ENCODE measurements at regions not wholly inside any gene's neighbourhood (a gene's known extent, or its start where the extent isn't known, plus 50 kb on each side); places are given as distances from the start of the nearest gene placed in this dataset.

DNA sequence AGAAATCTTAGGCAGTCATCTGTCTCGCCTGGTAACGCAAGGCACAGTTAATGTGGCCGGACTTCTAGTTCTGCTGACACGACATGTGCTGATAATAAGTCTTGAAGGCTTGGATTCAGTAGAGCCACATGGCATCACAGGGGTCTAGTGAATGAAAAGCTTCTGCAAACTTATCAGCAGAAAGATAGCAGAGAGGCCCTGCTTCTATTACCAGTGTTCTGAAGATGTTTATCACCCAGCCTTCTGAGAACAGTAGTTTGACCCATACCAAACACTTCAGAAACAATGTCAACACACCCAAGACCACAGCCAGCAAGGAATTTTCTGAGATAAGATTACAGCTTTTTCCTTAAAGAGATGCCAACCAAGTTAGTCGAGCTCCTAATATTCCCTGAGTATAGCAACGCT is 102.7 kb upstream of the UMPS start:
- no peak for TF ChIP-seq GABPA (IDR thresholded peaks at IDR 0.05 in 1 of 2, conservative IDR thresholded peaks at IDR 0.05 in 1 of 2)
- TF ChIP-seq, protein P1, sequence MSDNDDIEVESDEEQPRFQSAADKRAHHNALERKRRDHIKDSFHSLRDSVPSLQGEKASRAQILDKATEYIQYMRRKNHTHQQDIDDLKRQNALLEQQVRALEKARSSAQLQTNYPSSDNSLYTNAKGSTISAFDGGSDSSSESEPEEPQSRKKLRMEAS (IDR thresholded peaks at IDR 0.05) = no peak
- no peak for TF ChIP-seq FOXA2 (IDR thresholded peaks at IDR 0.05)
- TF ChIP-seq RXRA (IDR thresholded peaks at IDR 0.05) = no peak
- TF ChIP-seq, protein P2, sequence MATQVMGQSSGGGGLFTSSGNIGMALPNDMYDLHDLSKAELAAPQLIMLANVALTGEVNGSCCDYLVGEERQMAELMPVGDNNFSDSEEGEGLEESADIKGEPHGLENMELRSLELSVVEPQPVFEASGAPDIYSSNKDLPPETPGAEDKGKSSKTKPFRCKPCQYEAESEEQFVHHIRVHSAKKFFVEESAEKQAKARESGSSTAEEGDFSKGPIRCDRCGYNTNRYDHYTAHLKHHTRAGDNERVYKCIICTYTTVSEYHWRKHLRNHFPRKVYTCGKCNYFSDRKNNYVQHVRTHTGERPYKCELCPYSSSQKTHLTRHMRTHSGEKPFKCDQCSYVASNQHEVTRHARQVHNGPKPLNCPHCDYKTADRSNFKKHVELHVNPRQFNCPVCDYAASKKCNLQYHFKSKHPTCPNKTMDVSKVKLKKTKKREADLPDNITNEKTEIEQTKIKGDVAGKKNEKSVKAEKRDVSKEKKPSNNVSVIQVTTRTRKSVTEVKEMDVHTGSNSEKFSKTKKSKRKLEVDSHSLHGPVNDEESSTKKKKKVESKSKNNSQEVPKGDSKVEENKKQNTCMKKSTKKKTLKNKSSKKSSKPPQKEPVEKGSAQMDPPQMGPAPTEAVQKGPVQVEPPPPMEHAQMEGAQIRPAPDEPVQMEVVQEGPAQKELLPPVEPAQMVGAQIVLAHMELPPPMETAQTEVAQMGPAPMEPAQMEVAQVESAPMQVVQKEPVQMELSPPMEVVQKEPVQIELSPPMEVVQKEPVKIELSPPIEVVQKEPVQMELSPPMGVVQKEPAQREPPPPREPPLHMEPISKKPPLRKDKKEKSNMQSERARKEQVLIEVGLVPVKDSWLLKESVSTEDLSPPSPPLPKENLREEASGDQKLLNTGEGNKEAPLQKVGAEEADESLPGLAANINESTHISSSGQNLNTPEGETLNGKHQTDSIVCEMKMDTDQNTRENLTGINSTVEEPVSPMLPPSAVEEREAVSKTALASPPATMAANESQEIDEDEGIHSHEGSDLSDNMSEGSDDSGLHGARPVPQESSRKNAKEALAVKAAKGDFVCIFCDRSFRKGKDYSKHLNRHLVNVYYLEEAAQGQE (IDR thresholded peaks at IDR 0.05) = no peak
- TF ChIP-seq FOXA1 (IDR thresholded peaks at IDR 0.05) = no peak
- TF ChIP-seq YY1 (IDR thresholded peaks at IDR 0.05) = no peak
- no peak for TF ChIP-seq JUND (IDR thresholded peaks at IDR 0.05)
- TF ChIP-seq EGR1 (IDR thresholded peaks at IDR 0.05; ENCODE audit: low read depth in 2 of 2) = no peak
- TF ChIP-seq, protein P3, sequence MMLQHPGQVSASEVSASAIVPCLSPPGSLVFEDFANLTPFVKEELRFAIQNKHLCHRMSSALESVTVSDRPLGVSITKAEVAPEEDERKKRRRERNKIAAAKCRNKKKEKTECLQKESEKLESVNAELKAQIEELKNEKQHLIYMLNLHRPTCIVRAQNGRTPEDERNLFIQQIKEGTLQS (IDR thresholded peaks at IDR 0.05) = no peak
- TF ChIP-seq, protein P4, sequence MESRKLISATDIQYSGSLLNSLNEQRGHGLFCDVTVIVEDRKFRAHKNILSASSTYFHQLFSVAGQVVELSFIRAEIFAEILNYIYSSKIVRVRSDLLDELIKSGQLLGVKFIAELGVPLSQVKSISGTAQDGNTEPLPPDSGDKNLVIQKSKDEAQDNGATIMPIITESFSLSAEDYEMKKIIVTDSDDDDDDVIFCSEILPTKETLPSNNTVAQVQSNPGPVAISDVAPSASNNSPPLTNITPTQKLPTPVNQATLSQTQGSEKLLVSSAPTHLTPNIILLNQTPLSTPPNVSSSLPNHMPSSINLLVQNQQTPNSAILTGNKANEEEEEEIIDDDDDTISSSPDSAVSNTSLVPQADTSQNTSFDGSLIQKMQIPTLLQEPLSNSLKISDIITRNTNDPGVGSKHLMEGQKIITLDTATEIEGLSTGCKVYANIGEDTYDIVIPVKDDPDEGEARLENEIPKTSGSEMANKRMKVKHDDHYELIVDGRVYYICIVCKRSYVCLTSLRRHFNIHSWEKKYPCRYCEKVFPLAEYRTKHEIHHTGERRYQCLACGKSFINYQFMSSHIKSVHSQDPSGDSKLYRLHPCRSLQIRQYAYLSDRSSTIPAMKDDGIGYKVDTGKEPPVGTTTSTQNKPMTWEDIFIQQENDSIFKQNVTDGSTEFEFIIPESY (IDR thresholded peaks at IDR 0.05) = no peak
- no peak for TF ChIP-seq NR2F2 (IDR thresholded peaks at IDR 0.05)
- TF ChIP-seq TAF1 (conservative IDR thresholded peaks at IDR 0.05) = no peak
- TF ChIP-seq HNF4G (IDR thresholded peaks at IDR 0.05) = no peak
- TF ChIP-seq, protein P5, sequence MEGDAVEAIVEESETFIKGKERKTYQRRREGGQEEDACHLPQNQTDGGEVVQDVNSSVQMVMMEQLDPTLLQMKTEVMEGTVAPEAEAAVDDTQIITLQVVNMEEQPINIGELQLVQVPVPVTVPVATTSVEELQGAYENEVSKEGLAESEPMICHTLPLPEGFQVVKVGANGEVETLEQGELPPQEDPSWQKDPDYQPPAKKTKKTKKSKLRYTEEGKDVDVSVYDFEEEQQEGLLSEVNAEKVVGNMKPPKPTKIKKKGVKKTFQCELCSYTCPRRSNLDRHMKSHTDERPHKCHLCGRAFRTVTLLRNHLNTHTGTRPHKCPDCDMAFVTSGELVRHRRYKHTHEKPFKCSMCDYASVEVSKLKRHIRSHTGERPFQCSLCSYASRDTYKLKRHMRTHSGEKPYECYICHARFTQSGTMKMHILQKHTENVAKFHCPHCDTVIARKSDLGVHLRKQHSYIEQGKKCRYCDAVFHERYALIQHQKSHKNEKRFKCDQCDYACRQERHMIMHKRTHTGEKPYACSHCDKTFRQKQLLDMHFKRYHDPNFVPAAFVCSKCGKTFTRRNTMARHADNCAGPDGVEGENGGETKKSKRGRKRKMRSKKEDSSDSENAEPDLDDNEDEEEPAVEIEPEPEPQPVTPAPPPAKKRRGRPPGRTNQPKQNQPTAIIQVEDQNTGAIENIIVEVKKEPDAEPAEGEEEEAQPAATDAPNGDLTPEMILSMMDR (IDR thresholded peaks at IDR 0.05; ENCODE audit: low read depth, low read length, missing input control) = no peak
- no peak for TF ChIP-seq SP1 (IDR thresholded peaks at IDR 0.05)
- no peak for TF ChIP-seq RAD21 (IDR thresholded peaks at IDR 0.05)
- 79% methylated on average over 6 of the region's 6 CpGs for WGBS

DNA sequence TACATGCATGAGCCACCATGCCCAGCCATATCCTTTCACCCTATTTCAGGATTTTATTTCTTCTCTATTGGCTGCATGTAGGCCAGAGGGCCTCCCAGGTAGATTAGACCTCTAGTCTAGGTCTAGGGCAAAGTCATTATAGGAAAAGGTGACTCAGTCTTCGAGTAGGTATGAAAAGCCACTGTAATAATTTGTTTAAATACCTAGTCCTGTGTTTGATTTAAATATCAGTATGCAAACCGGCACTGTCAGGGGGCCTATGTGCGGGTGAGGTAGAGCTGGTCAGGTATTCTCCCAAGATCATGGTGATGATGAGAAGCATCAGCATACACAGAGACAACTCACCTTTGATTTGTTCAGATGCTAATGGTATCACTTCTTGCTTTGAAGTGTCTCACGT is 101.4 kb upstream of the UMPS start:
- Histone ChIP-seq H3K36me3 (ENCODE audit: control insufficient read depth in 4 of 4, insufficient read depth in 3 of 4, low read depth in 1 of 4, low read length in 3 of 4) (peaks cover 0 to 5% (median 2%) of the 10 kb centered on the region in 4 donors), H3K27me3 (ENCODE audit: control insufficient read depth in 4 of 4, insufficient read depth in 4 of 4, low read length in 3 of 4) (no peaks in the 10 kb centered on the region), H3K9me3 (ENCODE audit: control insufficient read depth in 4 of 4, low read length in 3 of 4) (no peaks in the 10 kb centered on the region), H3K4me1 (ENCODE audit: control insufficient read depth in 4 of 4, insufficient read depth in 4 of 4, low read length in 3 of 4) (peaks cover 4 to 33% (median 12%) of the 10 kb centered on the region in 4 donors), H3K27ac (ENCODE audit: low read depth in 1 of 2, low read length in 2 of 2) (no peak overlapping the region), H3K9ac (ENCODE audit: low read depth in 1 of 2, low read length in 2 of 2) (no peak overlapping the region), H3K4me3 (ENCODE audit: low read depth in 1 of 3, low read length in 3 of 3) (no peak overlapping the region)
- 82% methylated on average over 4 of the region's 4 CpGs for WGBS
- no peak for DNase-seq (ENCODE audit: low spot score)
- TF ChIP-seq, protein P1 (IDR thresholded peaks at IDR 0.05) = no peak
- TF ChIP-seq GABPA (IDR thresholded peaks at IDR 0.05 in 1 of 2, conservative IDR thresholded peaks at IDR 0.05 in 1 of 2) (no peak), TAF1 (conservative IDR thresholded peaks at IDR 0.05) (no peak), JUND (IDR thresholded peaks at IDR 0.05) (no peak), FOXA1 (IDR thresholded peaks at IDR 0.05) (no peak), SP1 (IDR thresholded peaks at IDR 0.05) (no peak), EGR1 (IDR thresholded peaks at IDR 0.05; ENCODE audit: low read depth in 2 of 2) (no peak), RAD21 (IDR thresholded peaks at IDR 0.05) (no peak), HNF4A (conservative IDR thresholded peaks at IDR 0.05) (no peak), YY1 (IDR thresholded peaks at IDR 0.05) (no peak), NR2F2 (IDR thresholded peaks at IDR 0.05) (no peak)
- TF ChIP-seq, protein P4 (IDR thresholded peaks at IDR 0.05) = no peak
- TF ChIP-seq, protein P5 (IDR thresholded peaks at IDR 0.05; ENCODE audit: low read depth, low read length, missing input control) = no peak

More for the DNA sequence above, 102.7 kb upstream of the UMPS start:
- Histone ChIP-seq H3K4me1 (ENCODE audit: control insufficient read depth in 4 of 4, insufficient read depth in 4 of 4, low read length in 3 of 4) (peaks cover 6 to 40% (median 15%) of the 10 kb centered on the region in 4 donors), H3K4me3 (ENCODE audit: low read depth in 1 of 3, low read length in 3 of 3) (no peak overlapping the region), H3K9ac (ENCODE audit: low read depth in 1 of 2, low read length in 2 of 2) (no peak overlapping the region), H3K36me3 (ENCODE audit: control insufficient read depth in 4 of 4, insufficient read depth in 3 of 4, low read depth in 1 of 4, low read length in 3 of 4) (no peaks in the 10 kb centered on the region), H3K27me3 (ENCODE audit: control insufficient read depth in 4 of 4, insufficient read depth in 4 of 4, low read length in 3 of 4) (no peaks in the 10 kb centered on the region), H3K27ac (ENCODE audit: low read depth in 1 of 2, low read length in 2 of 2) (no peak overlapping the region), H3K9me3 (ENCODE audit: control insufficient read depth in 4 of 4, low read length in 3 of 4) (no peaks in the 10 kb centered on the region)
- DNase-seq (ENCODE audit: low spot score) = no peak

Data from liver (tissue), 8 donors.